Uterus (tissue), 3 donors: ENCODE measurements at regions not wholly inside any gene's neighbourhood (a gene's known extent, or its start where the extent isn't known, plus 50 kb on each side); places are given as distances from the start of the nearest gene placed in this dataset.

Experiments
- DNase-seq, 2 donors: peaks; one replicate each; pipeline ENCODE4 v3.0.0-alpha.2; 2019 to 2020
- H3K27ac ChIP-seq, 2 donors: fragments of 200-600 bp; sonication (generic); 1 replicate in 1 of 2; 2 replicates in 1 of 2; pipeline ENCODE4 v1.5.1; 2016 to 2018
- H3K27me3 ChIP-seq, 2 donors: fragments of 200-600 bp; sonication (generic); one replicate each; pipeline ENCODE4 v1.5.1; 2018 to 2019; ENCODE audit warnings: control low read depth in 1 of 2
- H3K36me3 ChIP-seq, 2 donors: fragments of 200-600 bp; sonication (generic); one replicate each; pipeline ENCODE4 v1.5.1; 2019; ENCODE audit warnings: control low read depth in 1 of 2
- H3K4me1 ChIP-seq, 2 donors: fragments of 200-600 bp; sonication (generic); one replicate each; pipeline ENCODE4 v1.5.1; 2018 to 2019; ENCODE audit warnings: control low read depth in 1 of 2
- H3K4me3 ChIP-seq, 2 donors: fragments of 200-600 bp; sonication (generic); 1 replicate in 1 of 2; 2 replicates in 1 of 2; pipeline ENCODE4 v1.5.1; 2018 to 2019; ENCODE audit warnings: mild to moderate bottlenecking in 1 of 2
- H3K9me3 ChIP-seq, 2 donors: fragments of 200-600 bp; sonication (generic); one replicate each; pipeline ENCODE4 v1.5.1; 2019; ENCODE audit warnings: control low read depth in 1 of 2
- CTCF ChIP-seq, 4 experiments: fragments of 200-600 bp in 2 of 4; fragments of 450-650 bp in 2 of 4; sonication (generic) in 2 of 4; IDR thresholded peaks; one replicate each; pipeline ENCODE4 v1.5.1; 2016 to 2019; ENCODE audit warnings: antibody characterized with exemption in 4 of 4, mild to moderate bottlenecking in 2 of 4, moderate library complexity in 1 of 4
- POLR2A ChIP-seq, 2 donors: fragments of 450-650 bp; IDR thresholded peaks; one replicate each; pipeline ENCODE4 v1.6.1; 2016; ENCODE audit warnings: antibody characterized with exemption in 2 of 2, mild to moderate bottlenecking in 1 of 2, moderate library complexity in 1 of 2
- intact Hi-C: fragments of 100-400 bp; cut with DNase I; formaldehyde crosslinking; loops from one replicate; pipeline ENCODE4 v1.15.1; 2023; ENCODE audit warnings: low total_unique reads
- donor health status: DM: yes; HTN: yes; CAD: no.

GRCh38 chr11:120044011-120044675 is 93.8 kb downstream of the TRIM29 start:
- Histone ChIP-seq H3K36me3 (no peaks in the 10 kb centered on the region), H3K27me3 (no peaks in the 10 kb centered on the region), H3K27ac (no peak overlapping the region), H3K9me3 (no peaks in the 10 kb centered on the region), H3K4me3 (no peak overlapping the region), H3K4me1 (no peaks in the 10 kb centered on the region)
- intact Hi-C loops = no loop called here
- no peak for TF ChIP-seq CTCF (IDR thresholded peaks at IDR 0.05)
- no peak for TF ChIP-seq POLR2A (IDR thresholded peaks at IDR 0.05)
- no peak for DNase-seq

GRCh38 chr11:120043328-120043945 is 94.5 kb downstream of the TRIM29 start:
- no peak for DNase-seq
- H3K27me3 ChIP-seq = no peaks in the 10 kb centered on the region
- intact Hi-C loops = no loop called here
- no peaks in the 10 kb centered on the region for H3K9me3 ChIP-seq
- no peak overlapping the region for H3K4me3 ChIP-seq
- no peaks in the 10 kb centered on the region for H3K4me1 ChIP-seq
- no peak for TF ChIP-seq POLR2A (IDR thresholded peaks at IDR 0.05)
- no peak for TF ChIP-seq CTCF (IDR thresholded peaks at IDR 0.05)
- H3K27ac ChIP-seq = no peak overlapping the region
- H3K36me3 ChIP-seq = no peaks in the 10 kb centered on the region

GRCh38 chr11:120041625-120042024 is 96.3 kb downstream of the TRIM29 start:
- Histone ChIP-seq H3K27me3 (no peaks in the 10 kb centered on the region), H3K27ac (no peak overlapping the region), H3K36me3 (no peaks in the 10 kb centered on the region), H3K4me3 (no peak overlapping the region), H3K4me1 (no peaks in the 10 kb centered on the region), H3K9me3 (no peaks in the 10 kb centered on the region)
- TF ChIP-seq POLR2A (IDR thresholded peaks at IDR 0.05) (no peak), CTCF (IDR thresholded peaks at IDR 0.05) (no peak)
- intact Hi-C loops = no loop called here
- no peak for DNase-seq

GRCh38 chr11:120040151-120040840 is 97.6 kb downstream of the TRIM29 start:
- no peaks in the 10 kb centered on the region for H3K4me1 ChIP-seq
- H3K4me3 ChIP-seq = no peak overlapping the region
- H3K9me3 ChIP-seq = no peaks in the 10 kb centered on the region
- TF ChIP-seq CTCF (IDR thresholded peaks at IDR 0.05) (no peak), POLR2A (IDR thresholded peaks at IDR 0.05) (no peak)
- no peaks in the 10 kb centered on the region for H3K36me3 ChIP-seq
- no peak overlapping the region for H3K27ac ChIP-seq
- DNase-seq = no peak
- H3K27me3 ChIP-seq = no peaks in the 10 kb centered on the region
- intact Hi-C loops = no loop called here

- no peak for DNase-seq
- TF ChIP-seq POLR2A (IDR thresholded peaks at IDR 0.05) (no peak), CTCF (IDR thresholded peaks at IDR 0.05) (no peak)
- Histone ChIP-seq H3K27me3 (no peaks in the 10 kb centered on the region), H3K9me3 (no peaks in the 10 kb centered on the region), H3K27ac (no peak overlapping the region), H3K4me3 (no peak overlapping the region), H3K4me1 (no peaks in the 10 kb centered on the region), H3K36me3 (no peaks in the 10 kb centered on the region)
- intact Hi-C loops = no loop called here
These were observed 98.9 kb downstream of the TRIM29 start for GRCh38 chr11:120039039-120039438.
